ENCODE measurements at regions not wholly inside any gene's neighbourhood (a gene's known extent, or its start where the extent isn't known, plus 50 kb on each side); places are given as distances from the start of the nearest gene placed in this dataset.

- no peak for TF ChIP-seq POLR2AphosphoS5 (IDR thresholded peaks at IDR 0.05; ENCODE audit: borderline replicate concordance, low read depth, low read length)
- TF ChIP-seq EZH2 (IDR thresholded peaks at IDR 0.05), result no peak
Measured at GRCh38 chr9:102499468-102499867, 495.7 kb upstream of the CYLC2 start.

Measured in SK-N-MC (cell line).